HG02852 (cell line): ENCODE measurements at regions not wholly inside any gene's neighbourhood (a gene's known extent, or its start where the extent isn't known, plus 50 kb on each side); places are given as distances from the start of the nearest gene placed in this dataset.

Source experiments
- ATAC-seq: cut with Tn5 transposase; IDR thresholded peaks from one replicate; pipeline ENCODE4 v1.9.1; 2021; ENCODE audit warnings: mild to moderate bottlenecking, moderate library complexity; ENCODE audit not compliant: unreplicated experiment

GRCh38 chr6:25061289-25061936 lies 125.7 kb upstream of the RIPOR2 start:
- no peak for ATAC-seq

- ATAC-seq, result no peak
Observed at GRCh38 chr6:25062070-25062811, 126.5 kb upstream of the RIPOR2 start.

GRCh38 chr6:25064006-25064405 lies 128.2 kb upstream of the RIPOR2 start:
- no peak for ATAC-seq

DNA sequence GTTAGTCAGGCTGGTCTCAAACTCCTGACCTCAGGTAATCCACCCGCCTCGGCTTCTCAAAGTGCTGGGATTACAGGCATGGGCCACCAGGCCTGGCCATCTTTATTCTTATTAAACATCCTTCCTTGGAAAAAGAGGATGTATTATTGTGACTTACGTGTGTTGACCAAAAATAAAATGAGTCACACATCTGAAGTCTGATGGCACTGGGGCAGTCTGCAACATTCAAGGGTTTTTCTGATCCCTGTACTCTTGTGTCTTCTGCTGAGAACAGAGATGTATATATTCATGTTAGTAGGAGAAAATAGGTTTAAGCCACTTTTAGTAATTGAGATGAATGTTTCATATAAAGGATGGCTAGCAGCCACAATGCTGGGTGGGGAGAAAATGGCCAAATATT lies 129.9 kb upstream of the RIPOR2 start:
- no peak for ATAC-seq

- no peak for ATAC-seq
Observed at GRCh38 chr6:25066593-25066992, 130.8 kb upstream of the RIPOR2 start.

GRCh38 chr6:25068866-25069265 lies 133.1 kb upstream of the RIPOR2 start:
- no peak for ATAC-seq

DNA sequence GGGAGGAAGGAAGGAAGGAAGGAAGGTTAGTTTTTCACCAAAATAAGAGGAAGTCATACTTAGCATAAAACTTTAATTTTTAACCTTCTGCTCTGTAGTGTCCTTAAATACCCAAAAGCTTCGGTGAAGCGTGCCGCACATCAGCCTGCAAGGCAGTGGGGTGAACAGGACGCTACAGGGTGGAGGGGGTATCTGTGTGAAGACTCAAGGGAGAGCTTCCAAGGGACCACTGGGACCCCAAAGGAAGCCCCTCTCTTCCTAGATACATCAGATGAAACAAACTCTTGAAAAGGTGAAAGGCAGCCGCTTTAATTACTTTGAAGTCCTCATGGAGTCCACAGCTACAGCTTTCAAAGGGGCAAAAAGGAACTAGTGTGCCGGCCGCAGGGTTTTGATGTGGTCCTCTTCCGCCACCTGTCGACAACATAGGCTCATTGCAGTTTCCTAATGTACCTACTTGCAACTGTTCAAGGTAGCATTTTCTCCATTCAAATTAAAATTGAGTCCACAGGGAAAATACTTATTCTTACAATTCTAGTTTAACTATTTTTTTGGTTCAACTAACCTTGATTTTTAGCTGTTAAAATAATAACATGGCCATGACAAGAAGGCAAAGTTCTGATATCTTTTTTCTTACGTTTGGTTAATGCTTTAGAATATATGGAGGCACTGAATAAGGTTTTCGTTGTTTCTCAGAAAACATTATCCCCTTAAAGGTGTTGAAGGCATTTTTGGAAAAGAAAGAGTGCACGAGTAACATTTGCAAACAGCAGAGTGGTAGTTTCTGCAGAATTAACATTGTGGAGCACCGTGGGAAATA lies 135.0 kb upstream of the RIPOR2 start:
- peak; percentile 78 for ATAC-seq

DNA sequence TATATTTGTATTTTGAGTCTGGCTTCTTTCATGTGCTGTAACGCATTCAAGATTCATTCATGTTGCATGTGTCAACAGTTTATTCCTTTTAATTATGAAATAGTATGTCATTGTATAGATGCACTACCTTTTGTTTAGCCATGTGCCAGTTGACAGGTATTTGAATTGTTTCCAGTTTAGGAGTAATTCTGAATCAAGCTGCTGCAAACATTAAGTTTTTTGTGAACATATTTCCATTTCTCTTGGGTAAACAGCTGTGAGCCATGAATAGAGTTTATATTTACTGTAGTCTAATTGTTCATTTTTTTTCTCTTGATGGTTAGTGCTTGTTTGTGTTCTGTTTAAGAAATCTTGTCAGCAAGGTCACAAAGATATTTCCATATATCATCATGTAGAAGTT lies 142.4 kb upstream of the RIPOR2 start:
- no peak for ATAC-seq

DNA sequence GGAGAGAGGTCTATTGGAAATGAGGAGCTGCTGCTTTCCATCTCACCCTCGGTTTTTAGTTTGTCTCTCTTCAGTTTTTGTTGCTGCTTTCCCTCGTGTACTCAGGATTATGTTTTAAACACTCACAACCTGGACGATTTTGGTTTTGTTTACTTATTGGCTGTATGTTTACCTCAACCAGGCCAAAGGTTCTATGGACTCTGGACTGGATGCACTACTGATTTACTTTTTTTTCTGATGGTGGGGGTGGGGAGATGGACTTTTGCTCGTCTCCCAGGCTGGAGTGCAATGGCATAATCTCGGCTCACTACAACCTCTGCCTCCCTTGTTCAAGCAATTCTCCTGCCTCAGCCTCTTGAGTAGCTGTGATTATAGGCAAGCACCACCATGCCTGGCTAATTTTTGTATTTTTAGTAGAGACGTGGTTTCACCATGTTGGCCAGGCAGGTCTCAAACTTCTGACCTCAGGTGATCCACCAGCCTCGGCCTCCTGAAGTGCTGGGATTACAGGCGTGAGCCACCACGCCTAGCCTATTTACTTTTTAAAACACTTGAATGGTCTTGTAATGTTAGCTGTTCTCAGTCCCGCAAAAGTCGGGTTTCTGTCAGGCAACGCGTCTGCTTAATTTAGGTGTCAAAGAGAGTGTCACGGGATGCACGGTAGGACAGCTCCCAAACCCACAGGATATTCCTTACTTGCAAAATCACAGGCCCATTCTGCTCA lies 148.2 kb upstream of the RIPOR2 start:
- ATAC-seq, result no peak

DNA sequence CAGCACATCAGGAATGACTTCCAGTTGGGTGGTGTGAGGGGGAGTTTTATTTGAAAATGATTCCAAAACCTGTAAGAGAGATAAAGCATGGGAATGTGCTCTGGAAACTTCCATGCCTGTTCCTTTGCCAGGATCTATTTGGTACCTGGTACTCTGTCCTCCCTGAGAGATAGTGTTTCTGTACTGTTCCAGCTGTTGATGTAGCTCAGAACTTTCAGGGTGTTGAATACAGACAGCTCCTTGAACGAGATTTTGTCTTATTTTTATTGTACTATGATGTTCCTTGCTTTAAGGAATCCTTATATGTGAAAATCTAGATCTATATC lies 148.7 kb upstream of the RIPOR2 start:
- ATAC-seq, result no peak

DNA sequence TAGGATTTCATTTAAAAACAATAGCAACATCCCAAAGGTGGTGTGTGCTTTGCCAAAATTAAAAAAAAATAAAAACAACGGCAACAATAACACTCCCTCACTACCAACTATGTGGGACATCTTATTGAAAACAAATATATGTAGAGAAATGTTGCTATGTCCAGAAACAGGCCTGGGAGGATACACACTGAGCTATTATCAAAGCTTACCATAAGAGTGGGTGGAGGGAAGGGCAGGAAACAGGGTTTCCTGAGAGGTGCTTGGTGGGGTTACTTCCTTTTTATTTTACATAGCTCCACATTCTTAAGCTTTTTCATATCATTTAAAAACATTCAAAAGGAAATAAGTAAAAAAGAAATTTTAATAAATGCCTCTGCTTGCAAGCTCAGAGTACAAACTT lies 150.0 kb upstream of the RIPOR2 start:
- no peak for ATAC-seq

DNA sequence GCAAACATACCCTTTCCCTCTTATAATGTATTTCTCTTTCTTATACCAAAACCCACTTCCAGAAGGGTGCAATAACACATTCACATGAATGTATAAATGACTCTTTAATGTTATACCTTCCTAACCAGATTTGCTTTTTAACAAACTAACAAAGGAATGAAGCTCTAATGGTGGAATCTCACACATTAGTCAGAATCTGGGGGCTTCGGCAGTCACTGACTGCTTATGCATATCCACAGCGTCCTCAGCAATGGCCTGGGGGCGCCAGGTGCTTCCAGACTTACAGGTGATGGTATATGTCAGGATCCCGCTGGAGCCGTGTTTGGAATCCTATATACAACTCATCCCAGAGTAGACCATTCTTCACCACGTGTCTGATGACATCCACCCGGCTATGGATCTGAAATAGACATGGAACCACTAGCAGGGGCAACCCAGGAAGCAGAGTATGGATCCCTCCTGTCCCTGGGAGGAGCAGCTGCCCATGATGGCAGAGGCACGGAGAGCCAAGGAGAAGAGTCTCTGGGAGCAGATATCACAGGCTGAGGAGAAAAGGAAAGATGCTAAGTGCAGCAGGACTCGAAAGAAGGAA lies 150.8 kb upstream of the RIPOR2 start:
- no peak for ATAC-seq

- no peak for ATAC-seq
Observed at GRCh38 chr6:25088513-25088912, 152.8 kb upstream of the RIPOR2 start.

GRCh38 chr6:25089442-25089841 lies 153.7 kb upstream of the RIPOR2 start:
- no peak for ATAC-seq

GRCh38 chr6:25094726-25095125 lies 159.0 kb upstream of the RIPOR2 start:
- no peak for ATAC-seq

DNA sequence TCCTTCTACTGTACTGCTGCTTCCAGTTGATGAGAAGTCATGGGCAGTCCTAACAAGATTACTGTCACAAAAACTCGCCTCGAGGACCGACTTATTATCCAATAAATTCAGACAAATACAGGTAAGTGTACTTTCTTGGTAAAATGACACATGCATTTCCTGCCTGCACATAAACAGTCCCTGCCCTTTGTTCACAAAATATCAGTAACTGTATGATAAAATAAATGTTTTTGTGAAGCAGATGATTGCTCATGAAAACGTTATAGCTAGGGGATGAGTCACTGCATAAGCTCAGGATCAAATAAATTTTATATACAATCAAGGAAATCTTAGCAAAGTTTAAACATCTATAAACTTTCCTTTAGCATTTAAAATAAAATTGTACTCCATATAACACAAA lies 164.5 kb upstream of the RIPOR2 start:
- ATAC-seq, result no peak

DNA sequence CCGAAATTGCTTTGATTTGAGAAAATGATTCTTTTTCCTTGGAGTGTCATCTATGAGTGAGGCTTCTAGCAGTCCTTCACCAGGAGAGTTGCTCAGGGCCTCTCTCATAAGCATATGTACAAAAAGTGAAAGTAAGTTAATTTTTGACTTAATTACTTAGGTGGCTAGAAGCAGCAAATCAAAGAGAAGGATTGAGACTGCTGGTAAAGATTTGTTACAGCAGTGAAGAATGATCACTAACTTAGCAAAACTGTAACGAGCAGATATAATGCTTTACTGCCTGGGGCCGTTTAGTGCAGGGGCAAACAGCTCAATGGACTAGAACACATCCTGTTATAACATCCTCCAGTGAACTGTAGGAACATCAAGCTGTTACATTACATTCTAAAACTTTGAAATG lies 167.8 kb upstream of the RIPOR2 start:
- ATAC-seq, result no peak

GRCh38 chr6:25105070-25105925 lies 169.5 kb upstream of the RIPOR2 start:
- no peak for ATAC-seq

GRCh38 chr6:25107218-25107617 lies 171.5 kb upstream of the RIPOR2 start:
- peak; percentile 59 for ATAC-seq

- no peak for ATAC-seq
Observed at GRCh38 chr6:25111782-25112181, 167.4 kb upstream of the CARMIL1 start.
